WTC11 (cell line): ENCODE measurements at regions not wholly inside any gene's neighbourhood (a gene's known extent, or its start where the extent isn't known, plus 50 kb on each side); places are given as distances from the start of the nearest gene placed in this dataset.
"Not testable (repeated sequence)": the region's sequence is repeated elsewhere in the genome, so short reads cannot be mapped to it uniquely, and the experiment has no call there.

Experiments used
- ATAC-seq: fragments of 200-7000 bp; cut with Tn5 transposase; 2 replicates; pipeline ENCODE4 v1.10.0; 2021; ENCODE audit warnings: mild to moderate bottlenecking, moderate library complexity
- CTCF ChIA-PET: fragments of 300-600 bp; sonication (Branson Sonifier 250); formaldehyde crosslinking; loops from one replicate; lab custom pipeline; 2021; ENCODE audit warnings: antibody characterized with exemption; lab: Charles Lee
- POLR2A ChIA-PET: fragments of 350-600 bp; sonication (Branson Sonifier 250); formaldehyde crosslinking; loops from one replicate; lab custom pipeline; 2021; ENCODE audit warnings: antibody characterized with exemption; lab: Charles Lee
- DNase-seq: peaks from one replicate; pipeline ENCODE4 v3.0.0; 2021; ENCODE audit warnings: low spot score
- H3K27ac Mint-ChIP-seq: 2 replicates; pipeline ENCODE4 v1.8.0; 2021; ENCODE audit warnings: mixed read lengths
- H3K27me3 Mint-ChIP-seq: 2 replicates; pipeline ENCODE4 v1.8.0; 2021; ENCODE audit warnings: low read depth, mild to moderate bottlenecking, moderate library complexity, mixed read lengths
- H3K36me3 Mint-ChIP-seq: 2 replicates; pipeline ENCODE4 v1.8.0; 2021; ENCODE audit warnings: mixed read lengths
- H3K4me1 Mint-ChIP-seq: 2 replicates; pipeline ENCODE4 v1.8.0; 2022; ENCODE audit warnings: mixed read lengths
- H3K4me3 Mint-ChIP-seq: 2 replicates; pipeline ENCODE4 v1.8.0; 2021; ENCODE audit warnings: mild to moderate bottlenecking, moderate library complexity, mixed read lengths
- H3K9me3 Mint-ChIP-seq: 2 replicates; pipeline ENCODE4 v1.8.0; 2021; ENCODE audit warnings: mixed read lengths
- ATF1 ChIP-seq: sonication (generic); formaldehyde crosslinking; IDR thresholded peaks from 2 replicates; pipeline ENCODE4 v1.8.1; 2023; ENCODE audit warnings: mild to moderate bottlenecking, moderate library complexity, missing genetic modification reagents
- EMX1 ChIP-seq: fragments of 250-450 bp; sonication (Bioruptor Pico); IDR thresholded peaks from 2 replicates; pipeline ENCODE4 v1.8.0; 2021; ENCODE audit warnings: mild to moderate bottlenecking
- FOXK1 ChIP-seq: sonication (generic); formaldehyde crosslinking; IDR thresholded peaks from 2 replicates; pipeline ENCODE4 v1.8.0; 2022; ENCODE audit warnings: mild to moderate bottlenecking, moderate library complexity, missing genetic modification reagents
- FOXP1 ChIP-seq: sonication (generic); formaldehyde crosslinking; IDR thresholded peaks from 2 replicates; pipeline ENCODE4 v1.8.0; 2022; ENCODE audit warnings: missing genetic modification reagents, mild to moderate bottlenecking, moderate library complexity, borderline replicate concordance
- GABPB1 ChIP-seq: sonication (generic); formaldehyde crosslinking; IDR thresholded peaks from 2 replicates; pipeline ENCODE4 v1.8.1; 2023; ENCODE audit warnings: mild to moderate bottlenecking, missing genetic modification reagents
- GRHL2 ChIP-seq: fragments of 250-450 bp; sonication (Bioruptor Pico); IDR thresholded peaks from 2 replicates; pipeline ENCODE4 v1.8.0; 2022; ENCODE audit warnings: mild to moderate bottlenecking, moderate library complexity; ENCODE audit not compliant: insufficient replicate concordance, severe bottlenecking
- MLX ChIP-seq: sonication (generic); formaldehyde crosslinking; IDR thresholded peaks from 2 replicates; pipeline ENCODE4 v1.8.1; 2023; ENCODE audit warnings: mild to moderate bottlenecking, missing genetic modification reagents, moderate library complexity
- NFATC4 ChIP-seq: fragments of 250-450 bp; sonication (Bioruptor Pico); IDR thresholded peaks from 2 replicates; pipeline ENCODE4 v1.9.0; 2021; ENCODE audit warnings: mild to moderate bottlenecking
- NFE2L1 ChIP-seq: sonication (generic); formaldehyde crosslinking; IDR thresholded peaks from 2 replicates; pipeline ENCODE4 v1.8.1; 2023; ENCODE audit warnings: missing genetic modification reagents
- OVOL2 ChIP-seq: fragments of 250-450 bp; sonication (Bioruptor Pico); IDR thresholded peaks from 2 replicates; pipeline ENCODE4 v1.9.0; 2021; ENCODE audit warnings: mild to moderate bottlenecking, borderline replicate concordance
- TEAD1 ChIP-seq: sonication (generic); formaldehyde crosslinking; IDR thresholded peaks from 2 replicates; pipeline ENCODE4 v1.8.0; 2022; ENCODE audit warnings: mild to moderate bottlenecking, missing genetic modification reagents
- ZNF232 ChIP-seq: sonication (generic); formaldehyde crosslinking; IDR thresholded peaks from 2 replicates; pipeline ENCODE4 v1.8.0; 2022; ENCODE audit warnings: mild to moderate bottlenecking, missing genetic modification reagents
- ZNF425 ChIP-seq: fragments of 250-450 bp; sonication (Bioruptor Pico); conservative IDR thresholded peaks from 2 replicates; pipeline ENCODE4 v1.9.0; 2021; ENCODE audit warnings: mild to moderate bottlenecking
- TF ChIP-seq, protein P1 (sequence below): sonication (generic); formaldehyde crosslinking; IDR thresholded peaks from 2 replicates; pipeline ENCODE4 v1.8.1; 2023; ENCODE audit warnings: mild to moderate bottlenecking, missing genetic modification reagents, borderline replicate concordance
- TF ChIP-seq, protein P2 (sequence below): sonication (generic); formaldehyde crosslinking; conservative IDR thresholded peaks from 2 replicates; pipeline ENCODE4 v1.8.1; 2023; ENCODE audit warnings: mild to moderate bottlenecking, low read depth, missing genetic modification reagents, moderate library complexity
- TF ChIP-seq, protein P3 (sequence below): sonication (generic); formaldehyde crosslinking; IDR thresholded peaks from 2 replicates; pipeline ENCODE4 v1.8.1; 2022; ENCODE audit warnings: mild to moderate bottlenecking, moderate library complexity, missing genetic modification reagents

GRCh38 chr5:145616739-145617138 is 218.4 kb downstream of the PRELID2 start:
- CTCF ChIA-PET, ATAC-seq, H3K27me3 Mint-ChIP-seq, POLR2A ChIA-PET: not testable (repeated sequence)
- peaks cover 26% of the 10 kb centered on the region for H3K4me1 Mint-ChIP-seq
- H3K9me3 Mint-ChIP-seq, result peaks cover 55% of the 10 kb centered on the region
- peak; percentile 32 for DNase-seq
- peaks cover 53% of the 10 kb centered on the region for H3K36me3 Mint-ChIP-seq
- peak overlapping the region; percentile 93 for H3K27ac Mint-ChIP-seq
- H3K4me3 Mint-ChIP-seq, result peak overlapping the region; percentile 18

- no peak for ATAC-seq
- POLR2A ChIA-PET, result no interaction called here
- H3K27ac Mint-ChIP-seq, result no peak overlapping the region
- DNase-seq, result no peak
- no peak for TF ChIP-seq MLX
- no peak for TF ChIP-seq OVOL2 (CRISPR knock-in tag)
- TF ChIP-seq GRHL2, result no peak
- TF ChIP-seq, protein P1, sequence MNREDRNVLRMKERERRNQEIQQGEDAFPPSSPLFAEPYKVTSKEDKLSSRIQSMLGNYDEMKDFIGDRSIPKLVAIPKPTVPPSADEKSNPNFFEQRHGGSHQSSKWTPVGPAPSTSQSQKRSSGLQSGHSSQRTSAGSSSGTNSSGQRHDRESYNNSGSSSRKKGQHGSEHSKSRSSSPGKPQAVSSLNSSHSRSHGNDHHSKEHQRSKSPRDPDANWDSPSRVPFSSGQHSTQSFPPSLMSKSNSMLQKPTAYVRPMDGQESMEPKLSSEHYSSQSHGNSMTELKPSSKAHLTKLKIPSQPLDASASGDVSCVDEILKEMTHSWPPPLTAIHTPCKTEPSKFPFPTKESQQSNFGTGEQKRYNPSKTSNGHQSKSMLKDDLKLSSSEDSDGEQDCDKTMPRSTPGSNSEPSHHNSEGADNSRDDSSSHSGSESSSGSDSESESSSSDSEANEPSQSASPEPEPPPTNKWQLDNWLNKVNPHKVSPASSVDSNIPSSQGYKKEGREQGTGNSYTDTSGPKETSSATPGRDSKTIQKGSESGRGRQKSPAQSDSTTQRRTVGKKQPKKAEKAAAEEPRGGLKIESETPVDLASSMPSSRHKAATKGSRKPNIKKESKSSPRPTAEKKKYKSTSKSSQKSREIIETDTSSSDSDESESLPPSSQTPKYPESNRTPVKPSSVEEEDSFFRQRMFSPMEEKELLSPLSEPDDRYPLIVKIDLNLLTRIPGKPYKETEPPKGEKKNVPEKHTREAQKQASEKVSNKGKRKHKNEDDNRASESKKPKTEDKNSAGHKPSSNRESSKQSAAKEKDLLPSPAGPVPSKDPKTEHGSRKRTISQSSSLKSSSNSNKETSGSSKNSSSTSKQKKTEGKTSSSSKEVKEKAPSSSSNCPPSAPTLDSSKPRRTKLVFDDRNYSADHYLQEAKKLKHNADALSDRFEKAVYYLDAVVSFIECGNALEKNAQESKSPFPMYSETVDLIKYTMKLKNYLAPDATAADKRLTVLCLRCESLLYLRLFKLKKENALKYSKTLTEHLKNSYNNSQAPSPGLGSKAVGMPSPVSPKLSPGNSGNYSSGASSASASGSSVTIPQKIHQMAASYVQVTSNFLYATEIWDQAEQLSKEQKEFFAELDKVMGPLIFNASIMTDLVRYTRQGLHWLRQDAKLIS (CRISPR knock-in tag), result no peak
- TF ChIP-seq NFATC4 (CRISPR knock-in tag), result no peak
- TF ChIP-seq ATF1, result no peak
- no peak for TF ChIP-seq GABPB1 (CRISPR knock-in tag)
- TF ChIP-seq ZNF232 (CRISPR knock-in tag), result no peak
- TF ChIP-seq FOXP1 (CRISPR knock-in tag), result no peak
- TF ChIP-seq, protein P2, sequence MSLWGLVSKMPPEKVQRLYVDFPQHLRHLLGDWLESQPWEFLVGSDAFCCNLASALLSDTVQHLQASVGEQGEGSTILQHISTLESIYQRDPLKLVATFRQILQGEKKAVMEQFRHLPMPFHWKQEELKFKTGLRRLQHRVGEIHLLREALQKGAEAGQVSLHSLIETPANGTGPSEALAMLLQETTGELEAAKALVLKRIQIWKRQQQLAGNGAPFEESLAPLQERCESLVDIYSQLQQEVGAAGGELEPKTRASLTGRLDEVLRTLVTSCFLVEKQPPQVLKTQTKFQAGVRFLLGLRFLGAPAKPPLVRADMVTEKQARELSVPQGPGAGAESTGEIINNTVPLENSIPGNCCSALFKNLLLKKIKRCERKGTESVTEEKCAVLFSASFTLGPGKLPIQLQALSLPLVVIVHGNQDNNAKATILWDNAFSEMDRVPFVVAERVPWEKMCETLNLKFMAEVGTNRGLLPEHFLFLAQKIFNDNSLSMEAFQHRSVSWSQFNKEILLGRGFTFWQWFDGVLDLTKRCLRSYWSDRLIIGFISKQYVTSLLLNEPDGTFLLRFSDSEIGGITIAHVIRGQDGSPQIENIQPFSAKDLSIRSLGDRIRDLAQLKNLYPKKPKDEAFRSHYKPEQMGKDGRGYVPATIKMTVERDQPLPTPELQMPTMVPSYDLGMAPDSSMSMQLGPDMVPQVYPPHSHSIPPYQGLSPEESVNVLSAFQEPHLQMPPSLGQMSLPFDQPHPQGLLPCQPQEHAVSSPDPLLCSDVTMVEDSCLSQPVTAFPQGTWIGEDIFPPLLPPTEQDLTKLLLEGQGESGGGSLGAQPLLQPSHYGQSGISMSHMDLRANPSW (CRISPR knock-in tag), result no peak
- TF ChIP-seq EMX1 (CRISPR knock-in tag), result no peak
- TF ChIP-seq ZNF425 (CRISPR knock-in tag), result no peak
- TF ChIP-seq NFE2L1 (CRISPR knock-in tag), result no peak
- TF ChIP-seq TEAD1 (CRISPR knock-in tag), result no peak
- TF ChIP-seq, protein P3, sequence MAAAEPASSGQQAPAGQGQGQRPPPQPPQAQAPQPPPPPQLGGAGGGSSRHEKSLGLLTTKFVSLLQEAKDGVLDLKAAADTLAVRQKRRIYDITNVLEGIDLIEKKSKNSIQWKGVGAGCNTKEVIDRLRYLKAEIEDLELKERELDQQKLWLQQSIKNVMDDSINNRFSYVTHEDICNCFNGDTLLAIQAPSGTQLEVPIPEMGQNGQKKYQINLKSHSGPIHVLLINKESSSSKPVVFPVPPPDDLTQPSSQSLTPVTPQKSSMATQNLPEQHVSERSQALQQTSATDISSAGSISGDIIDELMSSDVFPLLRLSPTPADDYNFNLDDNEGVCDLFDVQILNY, result no peak
- TF ChIP-seq FOXK1, result no peak
- TF ChIP-seq, all 79 proteins: peak for 0
- Mint-ChIP-seq H3K27me3 (no peaks in the 10 kb centered on the region), H3K9me3 (no peaks in the 10 kb centered on the region), H3K4me3 (no peak overlapping the region), H3K4me1 (no peaks in the 10 kb centered on the region), H3K36me3 (no peaks in the 10 kb centered on the region)
- CTCF ChIA-PET, result interaction anchor here (1.2 kb wide), 1 partner anchor 83 kb away, joined by 3 read pairs; no protein-coding TSS in a partner anchor
Observed at GRCh38 chr5:145598983-145599382, 236.2 kb downstream of the PRELID2 start.
